ENCODE measurements at regions not wholly inside any gene's neighbourhood (a gene's known extent, or its start where the extent isn't known, plus 50 kb on each side); places are given as distances from the start of the nearest gene placed in this dataset.

DNA sequence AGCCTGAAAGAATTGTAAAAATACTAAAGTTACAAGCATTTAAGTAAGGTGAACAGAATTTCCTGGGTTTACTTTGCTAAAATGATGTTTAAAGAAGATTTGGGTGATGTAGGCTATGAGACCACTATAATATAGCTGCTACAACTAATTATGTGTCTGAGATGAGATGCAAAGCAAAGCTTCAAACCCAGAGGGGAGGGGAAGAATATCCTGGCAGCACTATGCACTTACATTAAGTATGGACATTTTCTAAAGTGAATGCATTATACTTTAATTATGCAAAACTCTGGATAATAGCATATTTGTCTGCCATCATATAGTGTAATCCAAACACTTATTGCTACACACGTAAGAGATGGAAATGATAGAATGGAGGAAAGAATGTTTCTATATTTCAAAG, 1003.7 kb downstream of the GALC start:
- Histone ChIP-seq H3K4me3 (ENCODE audit: low read depth, low read length, poor library complexity, severe bottlenecking) (no peak overlapping the region), H3K27me3 (replicated peaks; ENCODE audit: insufficient read depth, low read depth, low read length, poor library complexity) (no peaks in the 10 kb centered on the region), H3K36me3 (ENCODE audit: insufficient read depth, low read length, poor library complexity, severe bottlenecking) (no peaks in the 10 kb centered on the region), H3K9me3 (ENCODE audit: low read depth, low read length, poor library complexity, severe bottlenecking) (no peaks in the 10 kb centered on the region), H3K4me1 (ENCODE audit: insufficient read depth, low read length, poor library complexity, severe bottlenecking) (no peaks in the 10 kb centered on the region), H3K27ac (ENCODE audit: low read depth, low read length, poor library complexity, severe bottlenecking) (no peak overlapping the region)
- no peak for DNase-seq (ENCODE audit: low spot score)
- ChIA-PET CTCF (no interaction called here), POLR2A (ENCODE audit: low non-redundant PET) (no interaction called here)
- TF ChIP-seq CTCF (conservative IDR thresholded peaks at IDR 0.05; ENCODE audit: low read depth, low read length) (no peak), EZH2 (IDR thresholded peaks at IDR 0.05; ENCODE audit: borderline replicate concordance, low read depth, low read length, poor library complexity, severe bottlenecking) (no peak)
- intact Hi-C loops (cut with micrococcal nuclease; ENCODE audit: unreplicated experiment): no loop called here
- no TSS peak for BruUV-seq (replicated peaks)

- Histone ChIP-seq H3K36me3 (ENCODE audit: insufficient read depth, low read length, poor library complexity, severe bottlenecking) (no peaks in the 10 kb centered on the region), H3K27me3 (replicated peaks; ENCODE audit: insufficient read depth, low read depth, low read length, poor library complexity) (no peaks in the 10 kb centered on the region), H3K4me1 (ENCODE audit: insufficient read depth, low read length, poor library complexity, severe bottlenecking) (no peaks in the 10 kb centered on the region), H3K27ac (ENCODE audit: low read depth, low read length, poor library complexity, severe bottlenecking) (no peak overlapping the region), H3K4me3 (ENCODE audit: low read depth, low read length, poor library complexity, severe bottlenecking) (no peak overlapping the region), H3K9me3 (ENCODE audit: low read depth, low read length, poor library complexity, severe bottlenecking) (no peaks in the 10 kb centered on the region)
- POLR2A ChIA-PET (ENCODE audit: low non-redundant PET): no interaction called here
- BruUV-seq (replicated peaks): no TSS peak
- no peak for DNase-seq (ENCODE audit: low spot score)
- TF ChIP-seq CTCF (conservative IDR thresholded peaks at IDR 0.05; ENCODE audit: low read depth, low read length): no peak
- TF ChIP-seq EZH2 (IDR thresholded peaks at IDR 0.05; ENCODE audit: borderline replicate concordance, low read depth, low read length, poor library complexity, severe bottlenecking): no peak
- CTCF ChIA-PET: no interaction called here
- intact Hi-C loops (cut with micrococcal nuclease; ENCODE audit: unreplicated experiment): no loop called here
Measured at GRCh38 chr14:86987966-86988365, 1005.0 kb downstream of the GALC start.

- POLR2A ChIA-PET (ENCODE audit: low non-redundant PET): no interaction called here
- no peak for TF ChIP-seq EZH2 (IDR thresholded peaks at IDR 0.05; ENCODE audit: borderline replicate concordance, low read depth, low read length, poor library complexity, severe bottlenecking)
- no peak for TF ChIP-seq CTCF (conservative IDR thresholded peaks at IDR 0.05; ENCODE audit: low read depth, low read length)
- DNase-seq (ENCODE audit: low spot score): no peak
- H3K4me3 ChIP-seq (ENCODE audit: low read depth, low read length, poor library complexity, severe bottlenecking): no peak overlapping the region
- no TSS peak for BruUV-seq (replicated peaks)
- H3K9me3 ChIP-seq (ENCODE audit: low read depth, low read length, poor library complexity, severe bottlenecking): no peaks in the 10 kb centered on the region
- H3K36me3 ChIP-seq (ENCODE audit: insufficient read depth, low read length, poor library complexity, severe bottlenecking): no peaks in the 10 kb centered on the region
- intact Hi-C loops (cut with micrococcal nuclease; ENCODE audit: unreplicated experiment): no loop called here
- H3K27me3 ChIP-seq (replicated peaks; ENCODE audit: insufficient read depth, low read depth, low read length, poor library complexity): no peaks in the 10 kb centered on the region
- H3K4me1 ChIP-seq (ENCODE audit: insufficient read depth, low read length, poor library complexity, severe bottlenecking): no peaks in the 10 kb centered on the region
- CTCF ChIA-PET: no interaction called here
- H3K27ac ChIP-seq (ENCODE audit: low read depth, low read length, poor library complexity, severe bottlenecking): no peak overlapping the region
Measured at GRCh38 chr14:86973177-86973576, 1019.8 kb downstream of the GALC start.
